H9 (cell line): ENCODE measurements at regions not wholly inside any gene's neighbourhood (a gene's known extent, or its start where the extent isn't known, plus 50 kb on each side); places are given as distances from the start of the nearest gene placed in this dataset.

Source experiments
- DNase-seq: peaks from one replicate; pipeline ENCODE4 v3.0.0-alpha.2; 2017
- H2AFZ ChIP-seq: one replicate; pipeline ENCODE4 v1.6.1; 2013; ENCODE audit warnings: mild to moderate bottlenecking, low read length, control low read depth, moderate library complexity
- H2AK5ac ChIP-seq: 2 replicates; pipeline ENCODE4 v1.6.1; 2013; ENCODE audit warnings: low read length, control low read depth, mixed read lengths; ENCODE audit not compliant: insufficient read length
- H2BK120ac ChIP-seq: one replicate; pipeline ENCODE4 v1.6.1; 2013; ENCODE audit warnings: low read depth, mild to moderate bottlenecking, low read length, control low read depth, inconsistent platforms; ENCODE audit not compliant: poor library complexity, severe bottlenecking
- H2BK12ac ChIP-seq: 2 replicates; pipeline ENCODE4 v1.6.1; 2013; ENCODE audit warnings: low read length, control low read depth, mixed read lengths, low read depth; ENCODE audit not compliant: insufficient read length
- H2BK15ac ChIP-seq: 2 replicates; pipeline ENCODE4 v1.6.1; 2013; ENCODE audit warnings: low read depth, low read length, control low read depth
- H2BK20ac ChIP-seq: one replicate; pipeline ENCODE4 v1.6.1; 2013; ENCODE audit warnings: low read depth, mild to moderate bottlenecking, low read length, control low read depth, inconsistent platforms; ENCODE audit not compliant: poor library complexity, severe bottlenecking
- H2BK5ac ChIP-seq: 2 replicates; pipeline ENCODE4 v1.6.1; 2013; ENCODE audit warnings: low read length, control low read depth, mixed read lengths; ENCODE audit not compliant: insufficient read length
- H3K14ac ChIP-seq: 2 replicates; pipeline ENCODE4 v1.6.1; 2013; ENCODE audit warnings: low read length, control low read depth; ENCODE audit not compliant: insufficient read depth
- H3K18ac ChIP-seq: 2 replicates; pipeline ENCODE4 v1.6.1; 2013; ENCODE audit warnings: low read depth, mild to moderate bottlenecking, mixed read lengths, low read length, control low read depth; ENCODE audit not compliant: insufficient read length
- H3K23ac ChIP-seq: 2 replicates; pipeline ENCODE4 v1.6.1; 2013; ENCODE audit warnings: low read length, control low read depth, mixed read lengths, low read depth; ENCODE audit not compliant: insufficient read length
- H3K23me2 ChIP-seq: 2 replicates; pipeline ENCODE4 v1.6.1; 2013; ENCODE audit warnings: low read depth, mild to moderate bottlenecking, mixed read lengths, low read length, control low read depth; ENCODE audit not compliant: insufficient read length, poor library complexity, severe bottlenecking
- H3K27ac ChIP-seq: 2 replicates; pipeline ENCODE4 v1.5.1; 2013; ENCODE audit warnings: low read length, control low read depth, mixed read lengths, low read depth; ENCODE audit not compliant: insufficient read length
- H3K27me3 ChIP-seq: 2 replicates; pipeline ENCODE4 v1.6.1; 2013; ENCODE audit warnings: low read length, control low read depth, inconsistent platforms; ENCODE audit not compliant: insufficient read depth
- H3K4ac ChIP-seq: 2 replicates; pipeline ENCODE4 v1.6.1; 2013; ENCODE audit warnings: low read depth, mild to moderate bottlenecking, control low read depth, inconsistent platforms, low read length, moderate library complexity
- H3K4me1 ChIP-seq: 2 replicates; pipeline ENCODE4 v1.6.1; 2013; ENCODE audit warnings: low read length, control low read depth, inconsistent platforms; ENCODE audit not compliant: insufficient read depth
- H3K4me2 ChIP-seq: 2 replicates; pipeline ENCODE4 v1.6.1; 2013; ENCODE audit warnings: low read length, control low read depth, mixed read lengths; ENCODE audit not compliant: insufficient read length, insufficient read depth
- H3K56ac ChIP-seq: 2 replicates; pipeline ENCODE4 v1.6.1; 2013; ENCODE audit warnings: low read depth, mild to moderate bottlenecking, mixed read lengths, low read length, control low read depth; ENCODE audit not compliant: insufficient read length
- H3K79me1 ChIP-seq: 2 replicates; pipeline ENCODE4 v1.6.1; 2013; ENCODE audit warnings: low read depth, mild to moderate bottlenecking, moderate library complexity, low read length, control low read depth, inconsistent platforms; ENCODE audit not compliant: insufficient read depth, poor library complexity, severe bottlenecking
- H3K79me2 ChIP-seq: 2 replicates; pipeline ENCODE4 v1.6.1; 2013; ENCODE audit warnings: low read length, control low read depth, inconsistent platforms; ENCODE audit not compliant: insufficient read depth
- H3K9ac ChIP-seq: 2 replicates; pipeline ENCODE4 v1.6.1; 2013; ENCODE audit warnings: low read length, control low read depth, mixed read lengths; ENCODE audit not compliant: insufficient read length; ENCODE audit errors: extremely low read depth
- H3K9me3 ChIP-seq: one replicate; pipeline ENCODE4 v1.6.1; 2013; ENCODE audit warnings: low read depth, low read length, inconsistent platforms; ENCODE audit not compliant: control insufficient read depth
- H3T11ph ChIP-seq: one replicate; pipeline ENCODE4 v1.6.1; 2013; ENCODE audit warnings: mild to moderate bottlenecking, low read length, control low read depth, inconsistent platforms
- H4K20me1 ChIP-seq: one replicate; pipeline ENCODE4 v1.6.1; 2013; ENCODE audit not compliant: control insufficient read depth, insufficient read length, insufficient read depth
- H4K5ac ChIP-seq: 2 replicates; pipeline ENCODE4 v1.6.1; 2013; ENCODE audit warnings: low read depth, mild to moderate bottlenecking, mixed read lengths, low read length, control low read depth; ENCODE audit not compliant: insufficient read length
- H4K8ac ChIP-seq: replicated peaks from 2 replicates; pipeline ENCODE4 v1.6.1; 2013; ENCODE audit warnings: low read length, control low read depth, mixed read lengths, low read depth; ENCODE audit not compliant: insufficient read length
- H4K91ac ChIP-seq: 2 replicates; pipeline ENCODE4 v1.6.1; 2013; ENCODE audit warnings: low read depth, mild to moderate bottlenecking, moderate library complexity, mixed read lengths, low read length, control low read depth; ENCODE audit not compliant: insufficient read length
- H3K27ac Mint-ChIP-seq, 3 experiments: 2 replicates in 2 of 3; 3 replicates in 1 of 3; pipeline ENCODE4 v1.8.0; 2020 to 2021; ENCODE audit warnings: mixed read lengths in 3 of 3, mild to moderate bottlenecking in 1 of 3, moderate library complexity in 1 of 3
- H3K27me3 Mint-ChIP-seq: 2 replicates; pipeline ENCODE4 v1.8.0; 2021; ENCODE audit warnings: low read depth, mild to moderate bottlenecking, moderate library complexity, mixed read lengths
- H3K36me3 Mint-ChIP-seq, 3 experiments: 2 replicates in 2 of 3; 3 replicates in 1 of 3; pipeline ENCODE4 v1.8.0; 2020 to 2021; ENCODE audit warnings: low read depth in 3 of 3, mixed read lengths in 3 of 3; ENCODE audit not compliant: insufficient read depth in 1 of 3
- H3K4me1 Mint-ChIP-seq, 2 experiments: 2 replicates each; pipeline ENCODE4 v1.8.0; 2020; ENCODE audit warnings: mixed read lengths in 2 of 2
- H3K4me3 Mint-ChIP-seq, 2 experiments: 2 replicates in 1 of 2; 3 replicates in 1 of 2; pipeline ENCODE4 v1.8.0; 2020 to 2021; ENCODE audit warnings: mild to moderate bottlenecking in 2 of 2, mixed read lengths in 2 of 2, moderate library complexity in 1 of 2
- H3K9me3 Mint-ChIP-seq, 2 experiments: 2 replicates in 1 of 2; 3 replicates in 1 of 2; pipeline ENCODE4 v1.8.0; 2020; ENCODE audit warnings: mild to moderate bottlenecking in 2 of 2, mixed read lengths in 2 of 2, moderate library complexity in 1 of 2
- WGBS: extraction: QIAGEN DNeasy Blood & Tissue Kit; methylation state at CpG from one replicate; pipeline ENCODE4 v1.1.7; 2013; ENCODE audit warnings: missing lambda C conversion rate, low lambda C conversion rate, mixed read lengths; ENCODE audit not compliant: insufficient read length; ENCODE audit errors: extremely low coverage; 5-methylcytosine and 5-hydroxymethylcytosine counted together
- TF ChIP-seq, protein P1 (sequence below): fragments of 200-600 bp; sonication (generic); conservative IDR thresholded peaks from 3 replicates; pipeline ENCODE4 v1.8.0; 2021; ENCODE audit warnings: antibody characterized with exemption, mild to moderate bottlenecking

DNA sequence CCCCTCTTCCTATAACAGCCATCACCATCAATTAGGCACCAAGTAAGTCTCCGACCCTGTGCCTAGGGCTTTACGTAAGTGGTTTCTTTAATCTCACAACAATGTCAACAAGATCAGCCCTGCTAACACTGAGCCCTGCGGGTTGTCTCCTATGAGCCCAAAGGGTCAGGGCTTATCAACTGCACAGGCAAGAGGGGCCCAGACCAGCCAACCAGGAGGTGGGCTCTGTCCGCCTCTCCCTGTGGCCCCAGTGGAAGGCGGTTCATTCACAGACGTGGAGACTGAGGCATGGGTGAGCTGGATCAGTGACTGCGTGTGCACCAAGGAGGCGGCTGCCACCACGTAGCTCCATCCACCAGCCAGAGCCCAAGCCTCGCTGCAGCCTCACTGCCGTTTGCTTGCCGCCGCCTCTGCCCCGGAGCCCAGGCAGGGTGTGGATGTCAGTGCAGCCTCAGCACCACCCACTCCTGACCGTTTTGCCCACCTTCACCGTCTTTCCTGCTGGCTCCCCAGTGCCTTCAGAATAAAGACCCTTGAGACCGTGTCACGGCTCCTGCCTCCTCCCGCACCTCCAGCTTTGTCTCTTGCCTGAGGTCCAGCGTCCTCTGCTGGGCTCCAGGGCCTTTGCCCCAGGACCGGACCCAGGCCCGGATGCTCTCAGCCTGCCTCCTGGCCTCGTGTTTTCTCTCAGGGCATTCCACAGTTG lies 78.7 kb downstream of the DLL1 start:
- Histone ChIP-seq H3K23ac (no peak overlapping the region), H3K79me2 (no peaks in the 10 kb centered on the region), H3K14ac (peak overlapping the region; percentile 23; the same call in 1 of the 2 replicates), H3K9me3 (no peaks in the 10 kb centered on the region), H3K18ac (peak overlapping the region; percentile 61), H2BK15ac (no peak overlapping the region), H2BK20ac (no peak overlapping the region), H3K27me3 (no peaks in the 10 kb centered on the region), H3K9ac (no peak overlapping the region), H3K4ac (no peak overlapping the region), H2BK12ac (no peak overlapping the region), H3T11ph (no peak overlapping the region), H2BK120ac (no peak overlapping the region), H3K23me2 (no peaks in the 10 kb centered on the region), H3K56ac (no peak overlapping the region), H4K91ac (no peak overlapping the region), H3K4me1 (no peaks in the 10 kb centered on the region), H2BK5ac (no peak overlapping the region), H2AFZ (no peak overlapping the region), H3K79me1 (no peaks in the 10 kb centered on the region), H4K8ac (no peak overlapping the region), H2AK5ac (no peak overlapping the region), H4K5ac (no peak overlapping the region), H4K20me1 (no peaks in the 10 kb centered on the region), H3K27ac (no peak overlapping the region), H3K4me2 (no peak overlapping the region)
- no CpG with 5 or more reads among the region's 23 CpGs for WGBS
- Mint-ChIP-seq H3K4me1 (no peaks in the 10 kb centered on the region), H3K9me3 (peaks cover 9 to 13% of the 10 kb centered on the region in 2 experiments), H3K4me3 (no peak overlapping the region), H3K27me3 (peaks cover 6% of the 10 kb centered on the region), H3K36me3 (peaks cover 0 to 10% (median 4%) of the 10 kb centered on the region in 3 experiments; a peak in 4 of 7 replicates), H3K27ac (no peak overlapping the region; a peak in 1 of 7 replicates)
- TF ChIP-seq, protein P1, sequence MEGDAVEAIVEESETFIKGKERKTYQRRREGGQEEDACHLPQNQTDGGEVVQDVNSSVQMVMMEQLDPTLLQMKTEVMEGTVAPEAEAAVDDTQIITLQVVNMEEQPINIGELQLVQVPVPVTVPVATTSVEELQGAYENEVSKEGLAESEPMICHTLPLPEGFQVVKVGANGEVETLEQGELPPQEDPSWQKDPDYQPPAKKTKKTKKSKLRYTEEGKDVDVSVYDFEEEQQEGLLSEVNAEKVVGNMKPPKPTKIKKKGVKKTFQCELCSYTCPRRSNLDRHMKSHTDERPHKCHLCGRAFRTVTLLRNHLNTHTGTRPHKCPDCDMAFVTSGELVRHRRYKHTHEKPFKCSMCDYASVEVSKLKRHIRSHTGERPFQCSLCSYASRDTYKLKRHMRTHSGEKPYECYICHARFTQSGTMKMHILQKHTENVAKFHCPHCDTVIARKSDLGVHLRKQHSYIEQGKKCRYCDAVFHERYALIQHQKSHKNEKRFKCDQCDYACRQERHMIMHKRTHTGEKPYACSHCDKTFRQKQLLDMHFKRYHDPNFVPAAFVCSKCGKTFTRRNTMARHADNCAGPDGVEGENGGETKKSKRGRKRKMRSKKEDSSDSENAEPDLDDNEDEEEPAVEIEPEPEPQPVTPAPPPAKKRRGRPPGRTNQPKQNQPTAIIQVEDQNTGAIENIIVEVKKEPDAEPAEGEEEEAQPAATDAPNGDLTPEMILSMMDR = peak; percentile 35; the same call in 1 of the 3 replicates
- peak; percentile 32 for DNase-seq
